SW480 (cell line): ENCODE measurements at regions not wholly inside any gene's neighbourhood (a gene's known extent, or its start where the extent isn't known, plus 50 kb on each side); places are given as distances from the start of the nearest gene placed in this dataset.
"Not testable (repeated sequence)": the region's sequence is repeated elsewhere in the genome, so short reads cannot be mapped to it uniquely, and the experiment has no call there.

ENCODE experiments used
- DNase-seq: peaks from one replicate; pipeline ENCODE4 v3.0.0-alpha.2; 2016; ENCODE audit warnings: low spot score

DNA sequence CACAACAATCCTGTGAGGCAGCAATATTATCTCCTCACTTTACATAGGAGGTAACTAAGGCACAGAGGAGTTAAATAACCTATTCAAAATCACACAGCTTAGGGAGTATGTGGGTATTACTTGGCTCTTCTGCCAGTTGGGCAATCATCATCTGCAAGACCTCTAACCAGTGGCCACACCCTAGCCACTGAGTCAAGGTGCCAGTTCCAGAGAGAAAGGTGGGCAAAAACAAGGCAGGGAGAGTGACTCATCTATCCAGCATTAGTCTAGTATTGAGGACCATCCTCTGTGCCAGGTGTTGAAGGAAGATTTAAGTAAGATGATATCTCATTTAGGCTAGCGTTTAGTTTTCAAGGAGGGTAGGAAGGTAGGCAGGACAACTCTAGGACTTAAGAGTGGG is 113.9 kb upstream of the EOLA2 start:
- DNase-seq, result no peak

- DNase-seq, result no peak
Observed at GRCh38 chrX:150058728-150059127, 120.4 kb upstream of the EOLA2 start.

- no peak for DNase-seq
Observed at GRCh38 chrX:150060406-150060805, 122.1 kb upstream of the EOLA2 start.

DNA sequence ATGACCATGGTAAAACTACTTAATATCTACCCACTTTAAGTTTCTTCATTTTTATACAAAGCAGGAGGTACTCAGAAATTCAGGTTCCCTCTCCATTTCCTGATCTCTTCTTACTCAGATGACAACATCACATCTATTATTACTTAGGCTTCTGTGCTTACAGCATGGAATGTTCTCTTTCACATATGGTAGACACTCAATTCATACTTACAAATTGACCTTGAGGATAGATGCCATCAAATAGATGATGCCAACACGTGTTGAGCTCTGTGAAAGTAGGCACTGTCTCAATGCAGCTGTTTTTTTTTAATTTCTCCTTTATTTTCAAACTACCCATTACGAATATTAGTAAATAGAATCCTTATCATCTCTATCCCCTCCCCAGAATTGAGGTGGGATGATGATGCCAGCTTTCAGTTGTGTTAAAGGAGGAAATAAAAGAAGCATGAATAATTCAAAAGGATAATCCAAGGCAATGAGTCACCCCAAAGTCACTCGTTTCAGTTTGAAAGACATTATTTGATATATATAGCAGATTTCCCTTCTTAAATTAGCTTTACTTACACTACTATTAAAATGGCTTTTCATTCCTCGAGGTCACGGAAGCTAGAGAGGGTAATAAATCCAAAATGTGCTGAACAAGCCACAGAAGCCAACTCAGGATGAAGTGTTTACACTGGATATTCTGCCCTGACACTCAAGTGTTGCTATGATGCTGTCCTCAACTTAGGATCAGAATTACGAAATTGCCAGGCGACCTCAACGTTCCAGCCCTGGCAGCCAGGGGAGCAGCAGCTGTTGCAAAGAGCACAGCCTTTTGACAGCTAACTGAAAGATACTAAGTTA is 124.2 kb upstream of the EOLA2 start:
- DNase-seq, result no peak

GRCh38 chrX:150063138-150063518 is 124.8 kb upstream of the EOLA2 start:
- no peak for DNase-seq

DNA sequence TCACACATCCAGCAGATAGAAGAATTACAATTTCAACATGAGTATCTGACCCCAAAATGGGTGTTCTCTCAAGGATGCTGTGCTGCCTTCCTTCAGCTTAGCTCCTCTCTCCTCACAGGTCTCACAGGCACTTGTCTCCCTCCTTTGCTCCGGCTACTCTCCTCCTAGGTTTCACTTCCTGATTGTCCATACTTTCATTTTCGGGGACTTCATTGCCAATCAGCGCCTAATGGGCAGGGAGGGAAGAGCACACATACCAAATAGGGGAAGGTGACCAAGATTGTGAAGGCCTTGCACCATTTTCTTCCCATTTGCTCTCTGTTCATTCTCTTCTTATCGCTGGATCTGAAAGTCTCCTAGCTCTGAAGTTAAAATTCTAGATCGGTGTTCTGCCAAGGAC is 125.4 kb upstream of the EOLA2 start:
- DNase-seq, result no peak

DNA sequence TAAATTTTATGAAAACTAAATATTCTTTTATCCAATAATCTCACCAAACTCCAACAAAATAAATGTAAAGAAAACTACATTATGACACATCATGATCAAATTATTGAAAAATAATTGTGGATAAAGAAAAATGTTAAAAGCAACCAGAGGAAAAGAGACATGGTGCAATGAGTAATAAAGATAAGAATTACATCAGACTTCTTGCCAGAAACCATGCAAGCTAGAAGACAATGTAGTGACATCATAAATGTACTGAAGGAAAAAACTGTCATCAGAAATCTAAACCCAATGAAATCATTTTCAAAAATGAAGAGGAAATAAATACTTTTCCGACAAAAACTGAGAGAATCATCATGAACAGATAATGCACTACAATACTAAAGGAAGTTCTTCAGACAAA is 135.9 kb upstream of the EOLA2 start:
- DNase-seq, result no peak

DNA sequence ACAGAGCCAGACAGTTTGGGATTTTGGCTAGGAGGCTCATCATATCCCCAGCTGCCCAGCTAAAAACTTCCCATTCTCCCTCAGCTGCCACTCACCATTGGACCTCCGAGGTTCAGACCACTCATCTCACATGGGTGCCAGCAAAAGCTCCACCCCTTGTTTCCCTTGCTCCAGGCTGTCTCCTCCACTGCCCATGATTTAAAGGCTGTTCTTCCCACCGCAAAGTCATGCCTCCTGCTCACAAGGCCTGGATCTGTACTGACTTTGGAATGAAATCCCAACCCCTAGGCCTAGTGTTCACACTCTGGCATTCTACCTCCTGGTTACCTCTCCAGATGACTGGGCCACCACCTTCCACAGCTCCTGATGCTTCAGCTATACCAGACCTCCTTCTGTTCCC is 142.2 kb upstream of the EOLA2 start:
- no peak for DNase-seq

DNA sequence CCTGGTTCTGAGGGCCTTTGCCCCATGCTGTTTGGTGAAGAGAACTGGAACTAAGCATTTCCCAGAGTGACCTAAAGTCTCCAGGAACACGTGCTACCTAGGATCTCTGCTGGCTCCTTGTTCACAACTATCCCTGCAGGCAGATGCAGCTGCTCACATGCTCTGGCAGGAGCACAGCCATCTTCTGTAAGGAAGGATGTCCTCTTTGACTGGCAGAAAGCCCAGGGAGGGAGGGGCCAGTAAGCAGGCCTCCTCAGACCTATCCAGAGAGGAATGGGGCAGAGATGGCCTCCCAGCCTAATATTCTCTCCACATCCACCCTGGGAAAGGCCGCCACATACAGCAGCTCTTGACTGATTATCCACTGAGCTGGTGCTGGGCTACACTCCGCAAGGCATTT is 142.8 kb upstream of the EOLA2 start:
- no peak for DNase-seq

- no peak for DNase-seq
Observed at GRCh38 chrX:150084496-150085229, 146.4 kb upstream of the EOLA2 start.

DNA sequence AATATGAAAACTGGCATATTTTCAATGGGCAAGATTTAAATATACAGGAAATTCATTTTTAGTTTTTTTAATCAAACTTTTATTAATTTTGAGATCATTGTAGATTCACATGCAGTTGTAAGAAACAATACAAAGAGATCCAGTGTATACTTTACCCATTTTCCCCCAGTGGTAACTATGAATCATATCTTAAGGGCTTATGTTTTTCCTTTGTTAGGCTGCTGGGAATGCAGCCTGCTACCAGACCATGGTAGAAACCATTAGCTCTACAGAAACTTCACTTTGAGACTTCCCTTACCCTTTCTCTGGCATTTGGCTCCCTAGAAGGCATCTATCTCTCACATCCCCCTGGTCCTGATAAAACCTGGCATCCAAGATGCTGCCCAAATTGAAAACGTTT is 147.6 kb upstream of the EOLA2 start:
- no peak for DNase-seq

DNA sequence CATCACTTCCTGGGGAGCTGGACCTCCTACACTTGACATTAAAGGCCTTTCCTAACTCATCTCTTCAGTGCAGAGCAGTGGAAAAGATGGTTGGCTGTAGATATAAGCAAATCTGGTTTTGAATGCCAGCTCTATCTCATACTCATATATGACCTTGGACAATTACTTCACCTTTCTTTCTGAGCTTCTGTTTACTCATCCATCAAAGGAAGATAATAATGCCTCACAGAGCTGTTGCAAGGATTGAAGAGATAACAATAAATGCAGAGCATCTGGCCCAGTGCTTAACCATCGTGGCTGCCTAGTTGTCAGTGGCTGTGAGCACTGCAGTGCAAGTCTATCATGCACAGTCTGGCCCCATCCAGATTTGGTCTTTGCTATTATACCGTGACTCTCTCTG is 148.1 kb upstream of the EOLA2 start:
- no peak for DNase-seq

GRCh38 chrX:150087612-150088011 is 149.3 kb upstream of the EOLA2 start:
- DNase-seq, result no peak

- no peak for DNase-seq
Observed at GRCh38 chrX:150088042-150088441, 149.8 kb upstream of the EOLA2 start.

- no peak for DNase-seq
Observed at GRCh38 chrX:150088766-150089518, 150.7 kb upstream of the EOLA2 start.

DNA sequence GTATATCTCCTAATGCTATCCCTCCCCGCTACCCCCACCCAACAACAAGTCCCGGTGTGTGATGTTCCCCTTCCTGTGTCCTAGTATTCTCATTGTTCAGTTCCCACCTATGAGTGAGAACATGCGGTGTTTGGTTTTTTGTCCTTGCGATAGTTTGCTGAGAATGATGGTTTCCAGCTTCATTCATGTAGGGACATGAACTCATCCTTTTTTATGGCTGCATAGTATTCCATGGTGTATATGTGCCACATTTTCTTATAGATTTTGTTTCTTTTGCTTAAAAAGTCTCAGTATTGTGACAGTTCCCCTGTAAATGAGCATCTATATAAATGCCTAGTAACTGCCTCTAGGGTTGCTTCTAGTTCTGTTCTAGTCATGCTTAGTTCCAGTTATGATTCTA is 153.0 kb upstream of the EOLA2 start:
- not testable (repeated sequence) for DNase-seq

- DNase-seq, result no peak
Observed at GRCh38 chrX:150092549-150092948, 154.3 kb upstream of the EOLA2 start.

DNA sequence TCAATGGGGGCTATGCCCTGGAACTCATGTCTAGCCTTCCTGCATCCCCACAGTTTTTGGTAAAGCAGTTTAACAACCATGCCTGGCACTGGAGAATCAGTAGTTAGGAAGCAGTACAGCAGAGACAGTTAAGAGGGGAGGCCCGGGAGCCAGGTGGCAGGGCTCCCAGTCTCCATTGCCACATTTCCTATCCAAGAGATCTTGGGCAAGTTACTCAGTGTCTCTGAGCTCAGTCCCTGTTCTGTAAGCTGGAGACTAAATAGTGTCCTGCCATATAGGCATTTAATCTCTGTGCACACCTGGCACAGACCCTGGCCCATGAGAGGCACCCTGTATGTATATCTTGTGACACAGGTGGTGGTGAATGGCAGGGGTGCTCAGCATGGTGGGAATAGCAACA is 156.1 kb upstream of the EOLA2 start:
- DNase-seq, result no peak

DNA sequence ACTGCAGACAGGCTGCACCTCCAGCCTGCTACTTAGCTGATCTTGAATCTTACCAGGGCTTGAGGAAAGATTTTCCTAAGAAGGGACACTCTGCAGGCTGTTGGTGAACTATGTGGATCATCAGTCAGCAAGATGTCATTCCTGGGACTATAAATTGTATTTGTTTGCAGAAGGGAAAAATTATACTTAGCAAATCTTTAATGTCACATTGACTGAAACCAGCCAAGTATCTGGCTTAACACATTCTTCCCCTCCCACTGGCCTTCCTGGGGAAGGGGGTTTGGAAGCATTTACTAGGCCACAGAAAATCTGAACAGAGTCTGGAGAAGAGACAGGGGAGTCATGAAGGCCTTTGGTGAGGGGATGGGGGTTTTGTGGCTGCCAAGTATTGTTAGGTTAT is 156.7 kb upstream of the EOLA2 start:
- peak; percentile 0 for DNase-seq

DNA sequence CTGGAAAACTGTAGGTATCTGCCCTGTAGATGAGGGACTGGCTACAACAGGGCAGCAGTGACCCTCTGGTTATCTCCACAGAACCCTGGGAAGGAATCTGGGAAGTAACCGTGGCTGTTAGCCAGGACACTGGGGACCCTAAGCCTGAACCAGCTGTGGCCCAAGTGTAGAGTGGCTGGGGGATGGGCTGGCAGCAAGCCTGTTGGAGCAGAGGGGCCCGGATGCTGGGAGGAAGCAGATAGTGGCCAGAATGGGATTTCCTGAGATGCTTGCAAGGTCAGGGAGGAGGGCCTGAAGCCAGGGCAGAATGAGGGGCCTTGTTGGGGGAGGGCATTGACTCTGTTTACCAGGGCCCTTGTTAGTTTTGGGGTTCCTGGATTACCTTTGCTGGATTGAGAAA is 161.0 kb upstream of the EOLA2 start:
- no peak for DNase-seq

- DNase-seq, result no peak
Observed at GRCh38 chrX:150100261-150100660, 162.0 kb upstream of the EOLA2 start.

DNA sequence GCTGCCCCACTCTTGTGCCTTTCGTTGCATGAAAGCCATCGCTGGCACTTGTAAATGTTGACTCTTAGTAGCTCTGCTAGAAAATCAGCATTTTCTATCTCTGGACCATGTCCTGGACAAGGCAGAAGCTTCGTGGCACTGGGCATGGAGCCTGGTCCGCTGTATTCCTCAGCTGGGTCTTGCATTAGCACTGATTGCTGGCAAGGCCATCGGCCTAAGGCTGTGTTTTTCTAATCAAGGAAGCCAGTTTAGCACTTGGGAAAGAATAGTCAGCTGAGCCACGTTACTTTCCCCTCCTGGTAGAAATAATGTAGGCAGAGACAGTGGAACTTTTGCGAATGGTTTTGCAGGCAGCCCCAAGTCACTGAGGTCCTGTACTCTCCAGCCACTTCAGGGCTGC is 180.2 kb upstream of the EOLA2 start:
- no peak for DNase-seq

GRCh38 chrX:150119323-150119722 is 181.0 kb upstream of the EOLA2 start:
- DNase-seq, result no peak
